SK-N-MC (cell line): ENCODE measurements at regions not wholly inside any gene's neighbourhood (a gene's known extent, or its start where the extent isn't known, plus 50 kb on each side); places are given as distances from the start of the nearest gene placed in this dataset.

ENCODE experiments used
- EZH2 ChIP-seq: fragments of 200-600 bp; sonication (generic); IDR thresholded peaks from one replicate; pipeline ENCODE4 v1.6.1; 2017; ENCODE audit warnings: antibody characterized with exemption
- POLR2AphosphoS5 ChIP-seq: IDR thresholded peaks from 2 replicates; pipeline ENCODE4 v1.6.1; 2012; ENCODE audit warnings: mild to moderate bottlenecking, low read depth, low read length, borderline replicate concordance

DNA sequence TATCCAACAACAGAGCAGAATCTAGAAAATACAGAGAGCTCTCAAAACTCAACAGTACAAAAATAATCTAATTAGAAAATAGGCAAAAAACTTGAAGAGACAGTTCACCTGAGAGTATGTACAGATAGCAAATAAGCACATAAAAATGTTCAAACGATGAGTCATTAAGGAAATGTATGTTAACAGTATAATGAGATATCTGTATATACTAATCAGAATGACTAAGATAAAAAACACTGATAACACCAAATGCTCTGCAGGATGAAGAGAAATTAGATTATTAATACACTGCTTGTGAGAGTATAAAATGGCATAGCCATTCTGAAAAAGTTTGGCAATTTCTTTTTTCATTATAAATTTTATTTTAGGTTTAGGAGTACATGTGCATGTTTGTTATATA lies 1307.6 kb upstream of the GOT2 start:
- TF ChIP-seq POLR2AphosphoS5 (no peak), EZH2 (no peak)
